Hepatic stellate cell (primary cell): ENCODE measurements at regions not wholly inside any gene's neighbourhood (a gene's known extent, or its start where the extent isn't known, plus 50 kb on each side); places are given as distances from the start of the nearest gene placed in this dataset.

Experiments
- DNase-seq: peaks from one replicate; pipeline ENCODE4 v3.0.0; 2011; ENCODE audit warnings: low spot score

- DNase-seq = no peak
Measured at GRCh38 chr12:31781894-31782540, 53.2 kb upstream of the AMN1 start.

- DNase-seq = no peak
Measured at GRCh38 chr12:31780096-31780495, 51.3 kb upstream of the AMN1 start.

- DNase-seq = no peak
Measured at GRCh38 chr12:31778687-31779086, 49.9 kb upstream of the AMN1 start.
